Activated B cell treated with CpG ODN at 0.5 μM for 24 hours (primary cell): ENCODE measurements at regions not wholly inside any gene's neighbourhood (a gene's known extent, or its start where the extent isn't known, plus 50 kb on each side); places are given as distances from the start of the nearest gene placed in this dataset.

Experiments used
- ATAC-seq: fragments of 200-7000 bp; cut with Tn5 transposase; one replicate; pipeline ENCODE4 v1.10.0; 2021; ENCODE audit warnings: low read depth, mild to moderate bottlenecking, moderate library complexity
- CTCF ChIA-PET: fragments of 350-600 bp; sonication (Branson Sonifier 250); formaldehyde crosslinking; loops from one replicate; lab custom pipeline; 2021; ENCODE audit warnings: antibody characterized with exemption; lab: Charles Lee
- POLR2A ChIA-PET: fragments of 350-600 bp; sonication (Branson Sonifier 250); formaldehyde crosslinking; loops from one replicate; lab custom pipeline; 2021; ENCODE audit warnings: antibody characterized with exemption; lab: Charles Lee
- DNase-seq: peaks from one replicate; pipeline ENCODE4 v3.0.0; 2022
- H3K27ac Mint-ChIP-seq: one replicate; pipeline ENCODE4 v1.8.0; 2020; ENCODE audit warnings: mixed read lengths
- H3K27me3 Mint-ChIP-seq: one replicate; pipeline ENCODE4 v1.8.0; 2021; ENCODE audit warnings: mixed read lengths
- H3K36me3 Mint-ChIP-seq: one replicate; pipeline ENCODE4 v1.8.0; 2021; ENCODE audit warnings: low read depth, mixed read lengths
- H3K4me1 Mint-ChIP-seq: one replicate; pipeline ENCODE4 v1.8.0; 2021; ENCODE audit warnings: mixed read lengths
- H3K4me3 Mint-ChIP-seq: one replicate; pipeline ENCODE4 v1.8.0; 2020; ENCODE audit warnings: mild to moderate bottlenecking, mixed read lengths
- H3K9me3 Mint-ChIP-seq: one replicate; pipeline ENCODE4 v1.8.0; 2020; ENCODE audit warnings: mixed read lengths
- CTCF ChIP-seq: fragments of 200-600 bp; IDR thresholded peaks from one replicate; pipeline ENCODE4 v1.8.0; 2022; ENCODE audit warnings: antibody characterized with exemption, mild to moderate bottlenecking
- intact Hi-C: fragments of 100-400 bp; cut with micrococcal nuclease; formaldehyde crosslinking; loops from one replicate; pipeline ENCODE4 v1.15.1; 2024

GRCh38 chr5:136420168-136420898, 55.0 kb upstream of the TRPC7 start:
- CTCF ChIA-PET, result no interaction called here
- H3K9me3 Mint-ChIP-seq, result no peaks in the 10 kb centered on the region
- H3K4me3 Mint-ChIP-seq, result no peak overlapping the region
- DNase-seq (no peak), ATAC-seq (no peak)
- POLR2A ChIA-PET, result no interaction called here
- H3K27me3 Mint-ChIP-seq, result no peaks in the 10 kb centered on the region
- TF ChIP-seq CTCF, result no peak
- no peaks in the 10 kb centered on the region for H3K36me3 Mint-ChIP-seq
- no peak overlapping the region for H3K27ac Mint-ChIP-seq
- no peaks in the 10 kb centered on the region for H3K4me1 Mint-ChIP-seq
- intact Hi-C loops, result no loop called here

GRCh38 chr5:136418301-136418700, 53.0 kb upstream of the TRPC7 start:
- ChIA-PET POLR2A (no interaction called here), CTCF (no interaction called here)
- DNase-seq, result no peak
- no peak overlapping the region for H3K27ac Mint-ChIP-seq
- H3K9me3 Mint-ChIP-seq, result no peaks in the 10 kb centered on the region
- TF ChIP-seq CTCF, result no peak
- no peak for ATAC-seq
- no peaks in the 10 kb centered on the region for H3K27me3 Mint-ChIP-seq
- H3K4me3 Mint-ChIP-seq, result no peak overlapping the region
- no peaks in the 10 kb centered on the region for H3K36me3 Mint-ChIP-seq
- no peaks in the 10 kb centered on the region for H3K4me1 Mint-ChIP-seq
- intact Hi-C loops, result no loop called here
